Stimulated activated CD8-positive, alpha-beta memory T cell treated with anti-CD3 and anti-CD28 coated beads, Interleukin-7, amount 100 ng/mL, for 24 hours (primary cell): ENCODE measurements at regions not wholly inside any gene's neighbourhood (a gene's known extent, or its start where the extent isn't known, plus 50 kb on each side); places are given as distances from the start of the nearest gene placed in this dataset.
"Not testable (repeated sequence)": the region's sequence is repeated elsewhere in the genome, so short reads cannot be mapped to it uniquely, and the experiment has no call there.

ENCODE experiments used
- DNase-seq: peaks from one replicate; pipeline ENCODE4 v3.0.0-alpha.2; 2020; ENCODE audit warnings: low read depth

DNA sequence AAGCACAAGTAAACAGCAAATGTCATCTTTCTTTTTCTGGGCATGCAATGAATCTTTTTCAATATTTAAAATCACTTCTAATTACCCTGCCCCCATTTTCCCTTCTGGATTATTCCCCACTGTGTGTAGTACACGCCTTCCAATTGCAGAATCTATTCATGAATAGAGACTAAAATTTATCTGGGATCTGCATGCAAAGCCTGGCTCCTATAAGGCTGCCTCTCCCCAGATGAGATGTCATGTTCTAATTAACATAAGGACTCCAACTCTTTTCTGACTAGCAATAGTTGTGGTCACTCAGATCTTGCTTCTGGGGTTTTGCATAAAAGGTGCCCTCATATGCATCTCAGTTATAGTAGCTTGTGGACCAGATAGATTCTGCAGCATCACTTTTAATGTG is 473.5 kb downstream of the BTG1 start:
- DNase-seq = no peak

DNA sequence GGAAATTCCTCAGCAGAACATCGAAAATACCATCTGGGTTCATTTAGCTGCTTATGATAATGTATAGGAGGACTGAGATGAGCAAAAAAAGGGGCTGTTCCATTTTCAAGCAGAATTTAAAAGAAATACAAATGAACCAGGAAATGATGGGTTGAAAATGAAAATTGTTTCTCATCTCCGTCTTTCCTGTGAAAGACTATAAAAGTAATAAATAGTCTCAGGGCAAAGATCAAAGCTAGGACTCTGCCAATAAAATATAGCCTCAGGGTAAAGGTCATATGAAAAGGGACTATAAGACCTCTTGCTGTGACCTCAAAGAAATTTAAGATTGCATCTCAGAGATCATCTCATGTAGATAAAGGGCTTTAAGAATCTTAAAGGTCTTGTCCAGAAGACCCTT is 478.0 kb downstream of the BTG1 start:
- DNase-seq = no peak

DNA sequence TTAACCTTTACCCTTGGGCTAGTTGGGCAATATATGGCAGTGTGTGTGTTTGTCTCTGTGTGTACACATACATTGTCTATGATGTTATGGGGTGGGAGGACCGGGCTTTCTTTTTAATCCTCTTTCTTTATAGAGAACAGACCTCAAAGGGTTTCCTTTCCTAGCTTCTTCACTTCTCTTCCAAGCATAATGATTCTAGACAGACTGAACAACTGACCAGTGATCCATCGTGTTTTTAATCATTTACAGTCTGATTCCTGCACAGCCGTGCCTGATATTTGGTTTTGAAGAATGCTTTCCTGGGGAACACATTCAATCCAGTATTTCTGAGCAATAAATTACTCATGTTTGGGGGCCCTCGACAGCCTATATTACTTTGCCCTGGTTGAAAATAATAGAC is 481.1 kb upstream of the DCN start:
- no peak for DNase-seq

DNA sequence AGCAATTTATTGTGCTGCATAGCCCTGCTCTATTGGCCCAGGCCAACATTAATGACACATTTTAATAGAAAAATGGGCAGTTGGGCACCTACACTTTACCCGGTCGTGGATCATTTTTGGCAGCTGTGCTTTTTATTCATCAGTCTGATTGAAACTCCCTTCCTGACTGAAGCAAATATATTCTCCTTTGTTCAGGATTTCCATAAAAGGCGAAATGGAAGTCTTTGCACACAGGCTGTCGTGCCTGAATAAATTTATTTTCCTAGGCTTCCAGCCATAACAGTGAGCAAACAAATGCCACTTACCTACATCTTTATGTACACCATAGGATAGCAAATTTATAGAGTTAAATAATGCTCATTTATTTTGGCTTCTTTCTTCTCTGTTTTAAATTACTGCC is 480.7 kb upstream of the DCN start:
- no peak for DNase-seq

DNA sequence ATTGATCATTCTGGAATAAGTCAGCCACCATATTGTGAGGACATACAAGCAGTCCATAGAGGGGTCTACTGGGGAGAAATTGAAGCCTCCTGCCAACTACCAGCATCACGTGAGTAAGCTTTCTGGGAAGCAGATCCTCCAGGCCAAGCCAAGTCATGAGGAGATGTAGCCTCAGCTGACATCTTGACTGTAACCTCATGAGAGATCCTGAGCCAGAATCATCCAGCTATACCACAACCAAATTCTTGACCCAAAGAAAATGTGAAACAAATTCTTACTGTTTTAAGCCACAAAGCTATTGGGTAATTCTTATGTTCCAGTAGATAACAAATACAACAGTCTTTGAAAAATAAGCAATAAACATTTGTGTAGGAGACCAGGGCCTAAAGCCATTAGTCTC is 479.4 kb upstream of the DCN start:
- DNase-seq = no peak

DNA sequence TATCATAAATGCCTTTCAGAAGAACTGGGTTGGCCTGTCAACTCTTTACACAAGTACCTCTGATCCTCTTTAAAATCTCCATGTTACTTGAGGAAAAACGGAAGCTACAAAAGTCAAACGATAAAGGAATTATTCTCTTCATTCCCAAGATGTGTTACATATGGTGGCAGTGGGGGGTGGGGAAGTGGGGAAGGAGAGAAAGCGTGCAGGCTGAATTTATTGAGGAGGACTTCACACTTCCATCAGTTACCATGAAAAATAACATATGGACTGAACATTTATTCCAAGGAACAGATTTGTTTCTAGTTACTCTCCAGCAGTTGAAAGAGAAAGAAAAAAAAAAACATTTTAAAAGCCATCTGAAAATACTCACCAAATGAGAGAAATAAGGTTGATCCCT is 474.4 kb upstream of the DCN start:
- DNase-seq = no peak

DNA sequence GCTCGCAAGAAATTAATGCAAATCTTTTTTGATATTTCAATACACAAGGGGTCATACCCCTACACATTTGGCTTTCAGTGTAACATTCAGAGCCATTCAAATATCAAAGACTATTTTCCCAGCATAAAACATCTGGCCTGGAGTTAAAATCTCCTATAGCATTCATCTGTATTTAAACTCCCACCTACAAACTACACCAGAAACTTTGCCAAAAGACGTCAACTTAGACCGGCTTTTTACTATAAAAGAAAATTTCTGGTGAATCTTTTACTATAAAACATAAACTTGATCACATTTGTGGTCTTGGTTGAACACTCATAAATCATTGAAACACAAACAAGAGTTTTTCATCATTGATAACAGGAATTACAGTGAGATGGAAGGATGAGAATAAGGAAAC is 473.3 kb upstream of the DCN start:
- no peak for DNase-seq

DNA sequence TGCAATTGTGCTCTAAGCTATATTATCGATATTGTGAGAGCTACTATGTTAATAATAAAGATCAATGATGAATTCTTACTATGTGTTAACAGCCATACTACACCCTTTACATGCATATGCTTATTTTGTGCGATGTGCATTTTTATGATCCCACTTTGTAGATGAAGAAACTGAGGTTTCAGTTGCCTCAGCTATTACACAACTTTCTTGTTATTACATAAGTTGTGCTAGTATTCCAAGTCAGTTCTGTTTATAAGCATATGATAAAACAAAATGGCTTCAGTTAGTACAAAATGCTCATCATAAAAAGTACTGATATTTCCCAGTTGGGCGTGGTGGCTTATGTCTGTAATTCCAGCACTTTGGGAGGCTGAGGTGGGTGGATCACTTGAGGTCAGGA is 471.5 kb upstream of the DCN start:
- no peak for DNase-seq

DNA sequence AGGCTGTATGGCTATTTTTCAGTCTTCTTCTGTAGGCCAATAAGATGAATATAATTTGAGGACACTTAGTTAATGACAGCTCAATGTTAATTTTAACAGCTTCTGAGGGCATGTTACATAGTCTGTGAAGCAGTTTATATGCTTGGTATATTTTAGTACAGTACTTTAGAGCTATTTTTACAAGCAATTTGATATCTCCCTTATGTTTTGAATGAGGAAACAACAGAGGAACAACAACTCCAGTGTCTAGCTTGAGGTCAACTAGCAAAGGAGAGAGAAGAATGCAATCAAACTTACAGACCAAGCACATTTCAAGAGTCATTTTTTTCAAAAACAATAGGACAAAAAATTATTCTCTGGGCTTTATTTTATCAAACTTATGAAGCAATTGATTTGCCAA is 469.1 kb upstream of the DCN start:
- DNase-seq = no peak

DNA sequence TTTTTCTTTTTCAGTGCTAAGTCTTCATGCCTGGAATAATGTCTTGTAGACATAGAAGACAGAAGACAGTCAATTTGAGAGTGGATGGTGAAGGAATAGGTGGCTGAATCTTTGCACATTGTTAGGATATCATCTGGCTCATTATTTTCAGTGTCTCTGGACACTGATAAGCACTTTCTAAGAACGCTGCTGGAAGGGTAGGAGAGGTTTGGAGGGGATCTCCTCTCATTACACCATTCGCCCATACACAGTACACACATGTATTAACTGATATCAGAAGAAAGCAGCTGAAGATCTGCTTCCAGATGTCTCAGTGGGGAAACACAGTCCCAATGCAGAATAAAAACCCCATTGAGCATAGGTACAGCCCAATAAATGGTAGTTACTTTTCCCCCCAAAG is 461.1 kb upstream of the DCN start:
- no peak for DNase-seq

DNA sequence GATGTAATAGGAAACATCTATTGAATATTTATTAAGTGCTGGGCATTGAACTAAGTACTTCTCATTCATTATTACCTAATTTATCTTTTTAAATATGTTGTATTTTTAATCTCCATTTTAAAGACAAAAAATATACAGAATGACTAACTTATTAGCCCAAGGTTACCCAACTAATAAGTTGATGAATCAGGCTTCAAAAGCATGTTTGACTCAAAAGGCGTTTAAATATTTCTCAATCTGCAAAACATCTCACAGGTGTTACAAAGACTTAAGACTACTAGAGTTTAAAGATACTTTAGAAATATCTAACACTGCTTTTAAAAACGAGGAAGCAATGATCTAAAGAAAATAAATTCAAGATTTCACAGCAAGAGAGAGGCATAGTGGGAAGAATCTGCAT is 457.4 kb upstream of the DCN start:
- no peak for DNase-seq

DNA sequence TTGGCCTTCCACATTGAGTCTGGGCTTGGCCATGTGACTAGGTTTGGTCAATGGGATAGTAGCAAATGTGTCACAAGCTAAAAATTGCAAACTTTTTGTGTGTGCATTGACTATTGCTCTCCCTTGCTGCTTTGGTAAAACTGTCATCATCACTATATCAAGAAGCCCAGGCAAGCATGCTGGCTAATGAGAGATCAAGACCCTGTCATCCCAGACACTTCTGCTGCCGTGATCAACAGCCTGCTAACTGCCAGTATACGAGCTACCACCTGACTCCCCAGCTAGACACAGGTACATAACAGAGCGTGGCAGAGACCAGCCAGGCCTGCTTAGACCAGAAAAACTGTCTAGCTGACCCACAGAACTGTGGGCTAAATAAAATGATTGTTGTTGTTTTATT is 456.7 kb upstream of the DCN start:
- DNase-seq = no peak

DNA sequence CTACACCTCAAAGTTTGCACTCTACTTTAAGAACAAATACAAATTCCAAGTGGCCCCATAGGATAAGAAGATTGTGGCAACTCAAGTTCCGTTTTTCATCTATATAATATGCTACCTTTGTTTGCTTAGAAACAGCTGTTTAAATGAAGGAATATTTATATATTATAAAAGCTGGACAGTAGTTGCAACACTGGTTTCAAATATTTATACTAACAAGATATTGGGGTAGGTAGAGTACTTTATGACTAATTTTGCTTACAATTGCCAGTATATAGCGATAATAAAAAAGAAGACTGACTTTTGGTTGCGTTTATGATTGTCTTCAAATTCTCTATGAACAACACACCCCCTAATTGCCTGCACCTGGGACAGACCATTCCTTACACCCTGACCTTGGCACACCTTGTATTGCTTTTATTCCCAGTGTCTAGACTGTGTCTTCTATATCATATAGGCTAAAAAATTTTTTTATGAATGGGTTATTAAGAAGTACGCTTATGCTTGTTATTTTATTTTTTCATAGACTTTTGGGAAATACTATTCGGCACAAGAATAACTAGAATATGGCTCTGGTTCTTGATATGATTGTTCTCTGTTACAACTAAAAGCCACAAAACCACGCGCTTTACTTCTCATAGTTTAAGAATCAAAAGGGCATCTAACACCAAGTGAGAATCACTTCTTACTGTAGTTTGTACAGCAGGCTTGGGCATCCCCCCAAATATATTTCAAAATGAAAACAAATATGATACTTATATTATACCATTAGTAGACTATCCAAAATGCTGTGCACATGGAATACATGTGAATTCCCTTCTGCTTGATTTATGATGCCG is 455.4 kb upstream of the DCN start:
- no peak for DNase-seq

DNA sequence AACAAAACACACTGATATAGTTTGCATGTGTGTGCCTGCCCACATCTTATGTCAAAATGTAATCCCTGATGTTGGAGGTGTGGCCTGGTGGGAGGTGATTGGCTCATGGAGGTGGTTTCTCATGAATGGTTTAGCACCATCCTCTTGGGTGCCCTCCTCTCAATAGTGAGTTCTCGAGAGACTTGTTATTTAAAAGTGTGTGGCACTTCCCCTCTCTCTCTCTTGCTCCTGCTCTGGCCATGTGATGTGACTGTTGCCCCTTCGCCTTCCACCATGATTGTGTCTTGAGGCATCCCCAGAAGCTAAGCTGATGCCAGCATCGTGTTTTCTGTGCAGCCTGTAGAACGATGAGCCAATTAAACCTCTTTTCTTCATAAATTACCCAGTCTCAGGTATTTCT is 454.1 kb upstream of the DCN start:
- no peak for DNase-seq

DNA sequence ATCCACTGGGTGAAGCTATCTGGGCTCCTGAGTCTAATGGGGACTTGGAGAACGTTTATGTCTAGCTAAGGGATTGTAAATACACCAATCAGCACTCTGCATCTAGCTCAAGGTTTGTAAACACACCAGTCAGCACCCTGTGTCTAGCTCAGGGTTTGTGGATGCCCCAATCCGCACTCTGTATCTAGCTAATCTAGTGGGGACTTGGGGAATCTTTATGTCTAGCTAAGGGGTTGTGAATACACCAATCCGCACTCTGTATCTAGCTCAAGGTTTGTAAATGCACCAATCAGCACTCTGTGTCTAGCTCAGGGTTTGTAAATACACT is 451.7 kb upstream of the DCN start:
- not testable (repeated sequence) for DNase-seq

DNA sequence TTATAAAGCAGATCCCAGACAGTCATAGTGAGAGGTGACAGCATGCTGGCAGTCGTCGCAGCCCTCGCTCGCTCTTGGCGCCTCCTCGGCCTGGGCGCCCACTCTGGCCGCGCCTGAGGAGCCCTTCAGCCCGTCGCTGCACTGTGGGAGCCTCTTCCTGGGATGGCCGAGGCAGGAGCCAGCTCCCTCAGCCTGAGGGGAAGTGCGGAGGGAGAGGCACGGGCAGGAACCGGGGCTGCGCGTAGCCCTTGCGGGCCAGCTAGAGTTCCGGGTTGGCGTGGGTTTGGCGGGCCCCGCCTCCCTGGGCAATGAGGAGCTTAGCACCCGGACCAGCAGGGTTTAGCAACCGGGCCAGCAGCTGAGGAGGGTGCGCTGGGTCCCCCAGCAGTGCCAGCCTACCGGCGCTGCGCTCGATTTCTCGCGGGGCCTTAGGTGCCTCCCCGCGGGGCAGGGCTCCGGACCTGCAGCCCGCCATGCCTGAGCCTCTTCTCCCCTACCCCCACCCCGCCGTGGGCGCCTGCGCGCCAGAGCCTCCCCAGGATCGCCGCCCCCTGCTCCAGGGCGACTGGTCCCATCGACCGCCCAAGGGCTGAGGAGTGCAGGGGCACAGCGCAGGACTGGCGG is 451.2 kb upstream of the DCN start:
- DNase-seq = no peak

DNA sequence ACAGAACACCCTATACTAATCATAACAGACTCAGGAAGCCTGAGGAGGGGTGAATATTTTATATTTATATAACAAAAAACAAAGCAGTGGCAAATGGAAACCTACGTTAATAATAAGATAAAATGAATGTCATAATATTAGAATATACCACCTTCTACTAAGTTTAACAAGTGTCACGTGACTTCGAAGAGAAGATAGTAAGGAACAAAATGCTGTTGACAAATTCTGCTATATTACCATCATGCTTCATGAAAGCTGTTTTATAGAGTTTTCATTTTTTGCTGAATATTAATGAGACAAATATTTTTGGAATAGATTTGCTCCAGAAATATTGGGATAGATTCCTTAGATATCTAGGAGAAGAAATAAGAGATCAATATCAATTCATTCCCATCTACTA is 450.6 kb upstream of the DCN start:
- DNase-seq = no peak

DNA sequence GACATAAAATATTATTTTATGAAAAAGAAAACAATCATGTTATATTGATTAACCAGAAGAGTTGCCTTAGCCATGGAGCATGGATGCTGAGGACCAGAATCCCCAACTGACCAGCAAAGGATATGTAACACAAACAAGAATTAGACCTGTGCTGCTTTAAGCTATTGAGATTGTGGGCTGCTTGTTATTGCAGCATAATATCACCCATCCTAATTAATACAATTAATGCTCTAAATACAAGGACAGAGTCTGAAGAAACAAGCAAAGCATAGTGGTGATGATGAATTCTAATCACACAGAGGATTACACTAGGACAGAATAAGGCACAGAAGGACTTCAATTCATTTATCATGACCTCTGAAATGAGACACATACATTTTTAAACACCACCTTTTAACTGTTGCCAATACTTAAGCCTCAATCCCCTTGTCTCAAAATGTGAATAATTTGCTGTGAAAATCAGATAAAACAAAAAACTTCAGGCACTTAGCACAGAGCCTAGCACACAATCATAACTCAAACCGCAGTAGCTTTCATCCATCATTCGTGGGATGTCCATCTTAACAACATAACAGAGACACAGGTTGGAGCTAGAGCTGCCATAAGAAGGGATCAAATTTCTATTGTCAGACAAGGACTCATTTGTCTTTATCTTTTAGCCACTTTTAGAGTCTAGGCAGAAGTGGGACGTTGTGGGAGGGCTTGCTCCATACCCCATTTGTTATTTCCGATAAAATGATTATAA is 449.6 kb upstream of the DCN start:
- no peak for DNase-seq

DNA sequence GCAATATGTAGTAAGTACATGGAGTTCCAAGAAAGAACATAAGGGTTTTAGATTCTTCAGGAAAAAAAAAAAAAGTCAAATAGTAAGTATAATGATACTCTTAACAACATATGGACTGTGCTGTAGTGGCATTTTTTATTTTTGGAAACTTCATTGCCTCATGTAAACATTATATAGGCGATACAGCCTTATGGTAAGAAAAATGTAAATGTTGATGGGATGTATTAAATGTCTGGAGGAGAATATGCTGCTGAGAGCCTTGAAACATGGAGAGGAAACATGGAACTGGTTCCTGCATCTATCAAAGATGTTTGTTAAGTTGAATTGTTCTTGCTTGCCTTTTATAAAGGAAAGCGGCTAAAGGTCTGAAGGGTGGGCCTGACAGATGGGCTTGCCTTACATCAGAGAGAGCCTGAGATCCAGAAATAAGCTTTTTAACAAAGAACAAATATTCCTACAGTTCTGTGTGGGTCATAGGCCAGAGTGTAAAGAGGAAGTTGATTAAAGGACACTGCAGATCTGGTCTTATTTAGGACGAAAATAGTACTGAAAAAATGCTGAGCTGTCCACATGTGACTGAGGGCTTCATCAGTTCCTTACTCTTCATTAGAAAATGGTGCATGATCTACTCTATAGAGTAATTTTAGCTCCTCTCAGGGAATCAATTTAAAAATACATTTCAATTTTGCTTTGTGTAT is 448.1 kb upstream of the DCN start:
- no peak for DNase-seq

DNA sequence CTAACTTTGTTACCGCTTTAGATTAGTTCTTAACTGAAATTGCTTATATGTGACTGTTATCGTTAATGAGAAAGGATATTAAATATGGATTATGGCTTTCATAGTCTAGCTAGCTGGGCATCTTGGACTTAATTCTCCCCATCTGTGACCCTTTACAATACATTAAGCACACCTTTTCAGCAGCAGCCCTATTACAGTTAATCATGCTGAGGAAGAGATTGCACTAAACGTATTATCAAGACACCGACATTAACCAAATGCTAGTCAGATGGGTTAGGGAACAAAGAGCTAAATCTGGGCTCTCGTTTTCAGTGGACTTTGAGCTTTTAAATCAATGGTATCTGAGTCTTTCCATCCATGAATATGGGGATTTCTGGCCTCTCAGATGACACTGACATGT is 447.5 kb upstream of the DCN start:
- no peak for DNase-seq

DNA sequence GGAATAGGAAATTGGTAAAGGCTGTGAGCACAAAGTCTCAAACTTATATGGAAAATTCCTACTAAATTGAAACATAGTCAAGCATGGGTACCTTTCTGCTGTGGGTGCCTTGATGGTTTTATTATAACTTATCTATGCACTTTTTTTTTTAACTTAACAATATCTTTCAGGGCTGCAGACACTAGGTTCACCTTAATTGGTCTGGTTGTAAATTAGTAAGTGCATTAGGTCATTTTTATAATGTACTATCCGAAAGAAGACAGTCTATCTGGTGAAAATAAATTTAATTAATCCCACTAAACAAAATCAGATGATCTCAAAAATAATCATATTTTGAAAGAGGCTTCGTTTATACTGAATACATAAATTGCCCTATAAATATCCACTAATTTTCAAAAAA is 446.8 kb upstream of the DCN start:
- no peak for DNase-seq

DNA sequence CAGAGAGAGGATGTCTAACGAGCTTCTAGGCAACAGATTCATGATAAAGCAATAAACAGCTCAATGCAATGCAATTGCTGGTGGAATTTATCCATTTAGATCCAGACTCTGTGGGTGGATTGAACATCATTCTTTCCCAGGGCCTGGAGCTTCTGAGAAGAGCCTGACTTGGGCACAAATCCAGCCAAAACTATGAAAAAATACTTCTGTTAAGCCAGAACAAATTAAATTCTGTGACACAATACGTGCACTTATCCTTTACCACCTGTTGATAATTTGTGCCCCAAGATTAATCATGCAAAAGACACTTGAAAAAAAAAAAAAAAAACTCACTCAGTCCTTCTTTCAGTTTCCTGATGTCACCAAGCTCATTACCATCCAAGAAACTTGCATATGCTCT is 446.0 kb upstream of the DCN start:
- DNase-seq = no peak

DNA sequence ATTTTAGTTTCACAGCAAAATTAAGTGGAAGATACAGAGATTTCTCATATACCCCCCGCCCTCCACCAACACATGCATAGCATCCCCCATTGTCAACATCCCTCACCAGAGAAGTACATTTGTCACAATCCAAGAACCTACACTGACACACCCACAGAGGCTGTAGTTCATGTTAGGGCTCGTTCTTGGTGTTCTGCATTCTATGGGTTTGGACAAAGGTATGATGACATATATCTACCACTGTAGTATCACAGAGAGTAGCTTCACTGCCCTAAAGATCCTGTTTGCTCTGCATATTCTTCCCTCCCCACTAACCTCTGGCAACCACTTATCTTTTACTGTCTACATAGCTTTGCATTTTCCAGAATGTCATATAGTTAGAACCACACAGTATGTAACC is 444.6 kb upstream of the DCN start:
- no peak for DNase-seq
